ENCODE measurements at regions not wholly inside any gene's neighbourhood (a gene's known extent, or its start where the extent isn't known, plus 50 kb on each side); places are given as distances from the start of the nearest gene placed in this dataset.

DNA sequence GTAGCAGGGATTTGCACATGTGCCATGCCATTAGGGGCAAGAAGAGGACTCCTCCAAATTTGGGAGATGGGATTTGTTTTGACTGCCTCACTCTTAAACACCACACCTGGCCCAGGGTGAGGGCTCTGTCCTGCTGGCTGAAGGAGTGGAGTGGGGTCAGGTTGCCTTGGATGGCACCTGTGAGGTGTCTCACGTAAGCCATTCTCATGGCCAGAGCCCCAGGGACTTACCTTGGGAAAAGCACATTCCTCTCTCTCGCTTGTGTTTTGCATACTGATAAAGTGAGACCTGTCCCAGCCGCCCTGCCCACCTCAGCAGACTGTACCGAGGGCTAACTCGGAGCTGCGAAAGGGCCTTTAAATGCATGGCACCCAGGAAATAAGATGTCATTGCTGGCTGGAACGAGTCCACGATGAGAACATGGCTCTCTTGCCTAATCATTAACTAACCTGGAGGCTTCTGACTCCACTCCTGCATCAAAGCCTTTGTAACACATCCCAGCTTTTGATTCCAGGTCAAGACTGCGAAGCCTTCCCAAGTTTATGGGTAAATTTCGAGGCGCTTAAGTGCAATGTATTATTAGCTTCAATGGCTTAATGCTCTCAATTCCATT lies 184.0 kb upstream of the RNF32 start:
- H3K9me3 ChIP-seq (replicated peaks in 1 of 2; ENCODE audit: control insufficient read depth in 2 of 2, insufficient read depth in 1 of 2, low read depth in 1 of 2, low read length in 2 of 2), result no peaks in the 10 kb centered on the region
- H3K27me3 ChIP-seq (ENCODE audit: control insufficient read depth in 3 of 3, insufficient read depth in 3 of 3, low read depth in 1 of 3, low read length in 3 of 3), result peaks cover 0 to 31% (median 0%) of the 10 kb centered on the region in 3 experiments
- WGBS, 2 donors (ENCODE audit: extremely low coverage in 2 of 2, insufficient read length in 2 of 2, insufficient replicate concordance in 1 of 2), result no CpG with 5 or more reads among the region's 11 CpGs
- H4K8ac ChIP-seq (ENCODE audit: low read depth, low read length), result no peak overlapping the region
- H3K27ac ChIP-seq (replicated peaks; ENCODE audit: low read length), result no peak overlapping the region
- H2AK5ac ChIP-seq (ENCODE audit: low read depth, low read length), result no peak overlapping the region
- no peaks in the 10 kb centered on the region for H3K4me1 ChIP-seq (ENCODE audit: control insufficient read depth in 2 of 2, insufficient read depth in 1 of 2, low read depth in 1 of 2, low read length in 2 of 2)
- H3K36me3 ChIP-seq (replicated peaks in 1 of 2; ENCODE audit: control insufficient read depth in 2 of 2, insufficient read depth in 2 of 2, low read length in 2 of 2), result no peaks in the 10 kb centered on the region
- no peak overlapping the region for H3K4me2 ChIP-seq (ENCODE audit: insufficient read depth, low read length, poor library complexity, severe bottlenecking)
- H3K4me3 ChIP-seq (ENCODE audit: low read length in 2 of 2), result no peak overlapping the region
- no peaks in the 10 kb centered on the region for H3K79me1 ChIP-seq (ENCODE audit: low read depth, low read length)
- H3K23ac ChIP-seq (ENCODE audit: low read depth, low read length, poor library complexity), result no peak overlapping the region
- H3K9ac ChIP-seq (ENCODE audit: low read depth, low read length, poor library complexity), result peak overlapping the region; percentile 70
- no peak overlapping the region for H3K14ac ChIP-seq (ENCODE audit: low read length)
- H4K91ac ChIP-seq (ENCODE audit: low read depth, low read length, poor library complexity), result no peak overlapping the region
- no peak overlapping the region for H2BK5ac ChIP-seq (ENCODE audit: low read length)
- no peak overlapping the region for H3K4ac ChIP-seq (ENCODE audit: low read length)
- no peak overlapping the region for H2AFZ ChIP-seq (ENCODE audit: low read length)
- H3K18ac ChIP-seq (ENCODE audit: low read length), result no peak overlapping the region
- no peak overlapping the region for H2BK15ac ChIP-seq (ENCODE audit: low read length)
- DNase-seq (ENCODE audit: low spot score), result no peak
- H2BK120ac ChIP-seq (ENCODE audit: low read depth, low read length), result no peak overlapping the region
- H2BK12ac ChIP-seq (ENCODE audit: low read length), result no peak overlapping the region

DNA sequence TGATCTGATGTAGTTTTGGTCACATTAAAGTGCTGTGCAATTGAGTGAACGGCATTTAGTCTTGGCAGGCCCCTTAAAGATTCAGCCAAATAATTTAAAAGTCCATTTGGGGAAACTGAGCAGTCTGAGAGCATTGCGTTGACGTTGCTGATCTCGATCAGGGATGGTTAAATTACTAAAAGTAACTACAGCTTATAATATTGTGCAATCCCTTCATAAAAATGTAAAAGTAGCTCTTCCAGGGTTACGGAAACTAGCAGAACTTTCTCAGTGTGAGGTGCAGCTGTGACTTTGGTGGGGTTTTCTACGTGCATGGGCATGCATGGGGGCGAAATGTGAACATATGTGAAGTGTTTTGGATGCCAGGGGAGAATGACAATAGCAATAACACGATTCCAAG lies 184.5 kb upstream of the RNF32 start:
- no peaks in the 10 kb centered on the region for H3K79me1 ChIP-seq (ENCODE audit: low read depth, low read length)
- H2BK5ac ChIP-seq (ENCODE audit: low read length), result no peak overlapping the region
- H3K4ac ChIP-seq (ENCODE audit: low read length), result no peak overlapping the region
- peaks cover 0 to 28% (median 0%) of the 10 kb centered on the region in 3 experiments for H3K27me3 ChIP-seq (ENCODE audit: control insufficient read depth in 3 of 3, insufficient read depth in 3 of 3, low read depth in 1 of 3, low read length in 3 of 3)
- H3K4me1 ChIP-seq (ENCODE audit: control insufficient read depth in 2 of 2, insufficient read depth in 1 of 2, low read depth in 1 of 2, low read length in 2 of 2), result no peaks in the 10 kb centered on the region
- no peak overlapping the region for H3K18ac ChIP-seq (ENCODE audit: low read length)
- no peak overlapping the region for H2AFZ ChIP-seq (ENCODE audit: low read length)
- no peak overlapping the region for H3K14ac ChIP-seq (ENCODE audit: low read length)
- H4K91ac ChIP-seq (ENCODE audit: low read depth, low read length, poor library complexity), result no peak overlapping the region
- no peak overlapping the region for H2BK120ac ChIP-seq (ENCODE audit: low read depth, low read length)
- no peak overlapping the region for H3K4me3 ChIP-seq (ENCODE audit: low read length in 2 of 2)
- H3K9ac ChIP-seq (ENCODE audit: low read depth, low read length, poor library complexity), result peak overlapping the region; percentile 70
- no peak overlapping the region for H2BK15ac ChIP-seq (ENCODE audit: low read length)
- no peak overlapping the region for H2BK12ac ChIP-seq (ENCODE audit: low read length)
- no peak overlapping the region for H3K23ac ChIP-seq (ENCODE audit: low read depth, low read length, poor library complexity)
- no peak for DNase-seq (ENCODE audit: low spot score)
- no peaks in the 10 kb centered on the region for H3K9me3 ChIP-seq (replicated peaks in 1 of 2; ENCODE audit: control insufficient read depth in 2 of 2, insufficient read depth in 1 of 2, low read depth in 1 of 2, low read length in 2 of 2)
- H3K27ac ChIP-seq (replicated peaks; ENCODE audit: low read length), result no peak overlapping the region
- no peak overlapping the region for H2AK5ac ChIP-seq (ENCODE audit: low read depth, low read length)
- no CpG with 5 or more reads among the region's 8 CpGs for WGBS, 2 donors (ENCODE audit: extremely low coverage in 2 of 2, insufficient read length in 2 of 2, insufficient replicate concordance in 1 of 2)
- no peaks in the 10 kb centered on the region for H3K36me3 ChIP-seq (replicated peaks in 1 of 2; ENCODE audit: control insufficient read depth in 2 of 2, insufficient read depth in 2 of 2, low read length in 2 of 2)
- no peak overlapping the region for H4K8ac ChIP-seq (ENCODE audit: low read depth, low read length)
- no peak overlapping the region for H3K4me2 ChIP-seq (ENCODE audit: insufficient read depth, low read length, poor library complexity, severe bottlenecking)

DNA sequence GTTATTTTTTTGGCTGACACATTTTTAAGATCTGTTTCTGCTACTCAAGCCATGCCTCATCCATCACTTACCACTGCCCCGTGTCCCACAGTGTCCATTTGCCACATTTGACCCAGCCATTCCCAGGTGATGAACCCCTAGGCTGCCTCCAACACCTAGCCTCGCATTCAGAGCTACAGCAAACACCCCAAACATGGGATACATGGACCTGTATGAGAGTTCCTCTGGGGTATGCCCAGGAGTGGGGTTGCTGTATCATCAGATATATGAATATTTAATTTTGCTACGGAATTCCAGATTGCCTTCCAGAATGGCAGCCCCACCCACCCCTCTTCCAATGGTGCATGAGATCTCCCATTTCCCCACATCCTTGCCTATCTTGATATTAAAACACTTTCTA lies 190.1 kb upstream of the RNF32 start:
- no peak overlapping the region for H3K4me2 ChIP-seq (ENCODE audit: insufficient read depth, low read length, poor library complexity, severe bottlenecking)
- WGBS, 2 donors (ENCODE audit: extremely low coverage in 2 of 2, insufficient read length in 2 of 2, insufficient replicate concordance in 1 of 2), result no CpG with 5 or more reads among the region's 3 CpGs
- H4K8ac ChIP-seq (ENCODE audit: low read depth, low read length), result no peak overlapping the region
- no peak overlapping the region for H2BK5ac ChIP-seq (ENCODE audit: low read length)
- H2BK15ac ChIP-seq (ENCODE audit: low read length), result no peak overlapping the region
- H3K4me1 ChIP-seq (ENCODE audit: control insufficient read depth in 2 of 2, insufficient read depth in 1 of 2, low read depth in 1 of 2, low read length in 2 of 2), result no peaks in the 10 kb centered on the region
- no peak overlapping the region for H3K18ac ChIP-seq (ENCODE audit: low read length)
- no peak overlapping the region for H3K4me3 ChIP-seq (ENCODE audit: low read length in 2 of 2)
- no peaks in the 10 kb centered on the region for H3K36me3 ChIP-seq (replicated peaks in 1 of 2; ENCODE audit: control insufficient read depth in 2 of 2, insufficient read depth in 2 of 2, low read length in 2 of 2)
- no peak overlapping the region for H3K27ac ChIP-seq (replicated peaks; ENCODE audit: low read length)
- no peak overlapping the region for H2BK120ac ChIP-seq (ENCODE audit: low read depth, low read length)
- no peak overlapping the region for H3K4ac ChIP-seq (ENCODE audit: low read length)
- no peak for DNase-seq (ENCODE audit: low spot score)
- no peak overlapping the region for H3K9ac ChIP-seq (ENCODE audit: low read depth, low read length, poor library complexity)
- H2BK12ac ChIP-seq (ENCODE audit: low read length), result no peak overlapping the region
- H4K91ac ChIP-seq (ENCODE audit: low read depth, low read length, poor library complexity), result no peak overlapping the region
- peaks cover 2% of the 10 kb centered on the region for H3K79me1 ChIP-seq (ENCODE audit: low read depth, low read length)
- H3K9me3 ChIP-seq (replicated peaks in 1 of 2; ENCODE audit: control insufficient read depth in 2 of 2, insufficient read depth in 1 of 2, low read depth in 1 of 2, low read length in 2 of 2), result peaks cover 0 to 3% of the 10 kb centered on the region in 2 donors
- H3K23ac ChIP-seq (ENCODE audit: low read depth, low read length, poor library complexity), result no peak overlapping the region
- H2AK5ac ChIP-seq (ENCODE audit: low read depth, low read length), result no peak overlapping the region
- peaks cover 0 to 17% (median 0%) of the 10 kb centered on the region in 3 experiments for H3K27me3 ChIP-seq (ENCODE audit: control insufficient read depth in 3 of 3, insufficient read depth in 3 of 3, low read depth in 1 of 3, low read length in 3 of 3)
- no peak overlapping the region for H3K14ac ChIP-seq (ENCODE audit: low read length)
- no peak overlapping the region for H2AFZ ChIP-seq (ENCODE audit: low read length)

DNA sequence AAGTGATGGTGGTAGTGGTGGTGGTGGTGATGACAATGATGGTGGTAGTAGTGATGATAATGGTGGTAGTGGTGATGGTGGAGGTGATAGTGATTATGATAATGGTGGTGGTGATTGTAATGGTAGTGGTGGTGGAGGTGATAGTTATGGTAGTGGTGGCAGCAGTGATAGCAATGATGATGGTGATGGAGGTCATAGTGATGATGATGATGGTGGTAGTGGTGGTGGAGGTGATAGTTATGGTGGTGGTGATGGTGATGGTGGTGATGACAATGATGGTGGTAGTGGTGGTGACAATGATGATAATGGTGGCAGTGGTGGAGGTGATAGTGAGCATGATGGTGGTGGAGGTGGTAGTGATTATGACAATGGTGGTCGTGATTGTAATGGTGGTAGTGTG lies 191.7 kb upstream of the RNF32 start:
- Histone ChIP-seq H2BK5ac (ENCODE audit: low read length) (no peak overlapping the region), H3K27ac (replicated peaks; ENCODE audit: low read length) (no peak overlapping the region), H3K4me1 (ENCODE audit: control insufficient read depth in 2 of 2, insufficient read depth in 1 of 2, low read depth in 1 of 2, low read length in 2 of 2) (no peaks in the 10 kb centered on the region), H3K23ac (ENCODE audit: low read depth, low read length, poor library complexity) (peak overlapping the region; percentile 27), H3K9ac (ENCODE audit: low read depth, low read length, poor library complexity) (no peak overlapping the region), H3K36me3 (replicated peaks in 1 of 2; ENCODE audit: control insufficient read depth in 2 of 2, insufficient read depth in 2 of 2, low read length in 2 of 2) (no peaks in the 10 kb centered on the region), H3K4me3 (ENCODE audit: low read length in 2 of 2) (peak overlapping the region in 1 of 2 donors; percentile 17), H2BK120ac (ENCODE audit: low read depth, low read length) (no peak overlapping the region), H3K27me3 (ENCODE audit: control insufficient read depth in 3 of 3, insufficient read depth in 3 of 3, low read depth in 1 of 3, low read length in 3 of 3) (peaks cover 0 to 15% (median 0%) of the 10 kb centered on the region in 3 experiments), H3K9me3 (replicated peaks in 1 of 2; ENCODE audit: control insufficient read depth in 2 of 2, insufficient read depth in 1 of 2, low read depth in 1 of 2, low read length in 2 of 2) (peaks cover 0 to 3% of the 10 kb centered on the region in 2 donors), H2AFZ (ENCODE audit: low read length) (no peak overlapping the region), H3K14ac (ENCODE audit: low read length) (no peak overlapping the region), H3K4me2 (ENCODE audit: insufficient read depth, low read length, poor library complexity, severe bottlenecking) (no peak overlapping the region), H3K18ac (ENCODE audit: low read length) (no peak overlapping the region), H4K8ac (ENCODE audit: low read depth, low read length) (no peak overlapping the region), H2BK15ac (ENCODE audit: low read length) (no peak overlapping the region), H2AK5ac (ENCODE audit: low read depth, low read length) (no peak overlapping the region), H3K4ac (ENCODE audit: low read length) (no peak overlapping the region), H3K79me1 (ENCODE audit: low read depth, low read length) (peaks cover 2% of the 10 kb centered on the region), H2BK12ac (ENCODE audit: low read length) (peak overlapping the region; percentile 42), H4K91ac (ENCODE audit: low read depth, low read length, poor library complexity) (no peak overlapping the region)
- WGBS, 2 donors (ENCODE audit: extremely low coverage in 2 of 2, insufficient read length in 2 of 2, insufficient replicate concordance in 1 of 2), result no CpG with 5 or more reads among the region's 1 CpG
- DNase-seq (ENCODE audit: low spot score), result no peak
